Kidney (tissue), 13 donors: ENCODE measurements at regions not wholly inside any gene's neighbourhood (a gene's known extent, or its start where the extent isn't known, plus 50 kb on each side); places are given as distances from the start of the nearest gene placed in this dataset.

Experiments used
- DNase-seq, 5 donors: peaks; one replicate each; pipeline ENCODE4 v3.0.0-alpha.2; 2013 to 2020
- FAIRE-seq: peaks from 2 replicates; lab custom pipeline; 2012; peaks lifted over from hg19 to GRCh38; lab: Jason Lieb, UNC
- H3K27ac ChIP-seq, 2 donors: one replicate each; pipeline ENCODE4 v1.7.0; 2013; ENCODE audit warnings: low read depth in 2 of 2, low read length in 2 of 2, inconsistent platforms in 1 of 2
- H3K27me3 ChIP-seq: one replicate; pipeline ENCODE4 v1.7.1; 2013; ENCODE audit warnings: low read length, inconsistent platforms; ENCODE audit not compliant: control insufficient read depth, insufficient read depth
- H3K36me3 ChIP-seq, 3 donors: one replicate each; pipeline versions ENCODE4 v1.7.0 to v1.7.1; 2013; ENCODE audit warnings: low read length in 3 of 3, control low read depth in 1 of 3, inconsistent platforms in 1 of 3; ENCODE audit not compliant: insufficient read depth in 3 of 3, control insufficient read depth in 2 of 3
- H3K4me1 ChIP-seq, 3 donors: one replicate each; pipeline versions ENCODE4 v1.7.0 to v1.7.1; 2013; ENCODE audit warnings: low read length in 3 of 3, inconsistent platforms in 1 of 3, low read depth in 1 of 3; ENCODE audit not compliant: control insufficient read depth in 2 of 3, insufficient read depth in 2 of 3
- H3K4me3 ChIP-seq, 3 donors: one replicate each; pipeline versions ENCODE4 v1.7.0 to v1.8.1; 2013; ENCODE audit warnings: low read length in 3 of 3, control low read depth in 1 of 3, inconsistent platforms in 1 of 3
- H3K9ac ChIP-seq, 3 donors: one replicate each; pipeline versions ENCODE4 v1.7.0 to v1.7.1; 2013; ENCODE audit warnings: low read length in 3 of 3, control low read depth in 1 of 3, inconsistent platforms in 1 of 3
- H3K9me3 ChIP-seq, 3 donors: one replicate each; pipeline versions ENCODE4 v1.7.0 to v1.7.1; 2013; ENCODE audit warnings: low read length in 3 of 3, control low read depth in 1 of 3, inconsistent platforms in 1 of 3; ENCODE audit not compliant: control insufficient read depth in 2 of 3, insufficient read depth in 1 of 3
- CTCF ChIP-seq: IDR thresholded peaks from 3 replicates; pipeline ENCODE4 v1.5.1; 2012; ENCODE audit warnings: mild to moderate bottlenecking, moderate library complexity, borderline replicate concordance; ENCODE audit not compliant: insufficient read depth; ENCODE audit errors: extremely low read depth
- intact Hi-C: fragments of 100-400 bp; cut with DNase I; formaldehyde crosslinking; loops from one replicate; pipeline ENCODE4 v1.11.1; 2022
- donor health status: control.
- donor health status: control.
- donor health status: control.
- donor health status: control.
- donor health status: control.
- donor health status: DM: yes; HTN: yes; CAD: no.
- donor health status: Normal renal cell carcinoma (clear cell type).

GRCh38 chr13:99687723-99688397 is 186.6 kb downstream of the TM9SF2 start:
- peaks cover 2% of the 10 kb centered on the region for H3K27me3 ChIP-seq
- no peaks in the 10 kb centered on the region for H3K36me3 ChIP-seq
- H3K27ac ChIP-seq: no peak overlapping the region
- intact Hi-C loops: no loop called here
- DNase-seq (no peak), FAIRE-seq (no peak)
- H3K4me1 ChIP-seq: no peaks in the 10 kb centered on the region
- no peak overlapping the region for H3K9ac ChIP-seq
- no peak for TF ChIP-seq CTCF
- no peak overlapping the region for H3K4me3 ChIP-seq
- H3K9me3 ChIP-seq: no peaks in the 10 kb centered on the region

DNA sequence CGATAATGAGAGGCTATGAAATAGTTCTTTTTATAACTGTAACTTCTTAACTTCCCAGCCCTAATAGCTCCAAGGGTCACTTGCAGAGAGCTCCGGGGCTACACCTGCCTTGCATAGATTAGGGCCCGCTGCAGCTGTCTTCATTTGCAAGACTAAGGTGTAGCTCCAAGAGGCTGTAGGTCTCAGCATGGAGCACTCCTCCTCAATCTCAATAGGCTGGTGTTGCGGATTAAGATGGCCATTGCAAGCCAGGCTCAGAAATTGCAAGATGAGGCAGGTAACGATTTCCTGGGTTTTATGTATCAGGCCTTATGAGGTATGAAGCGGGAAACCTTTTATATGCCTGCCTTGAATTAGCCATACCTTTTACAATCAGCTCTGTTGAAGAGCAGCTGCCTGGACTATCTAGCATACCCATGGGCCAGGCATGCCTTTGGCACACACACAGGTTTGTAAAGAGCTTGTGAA is 185.7 kb downstream of the TM9SF2 start:
- TF ChIP-seq CTCF: no peak

DNA sequence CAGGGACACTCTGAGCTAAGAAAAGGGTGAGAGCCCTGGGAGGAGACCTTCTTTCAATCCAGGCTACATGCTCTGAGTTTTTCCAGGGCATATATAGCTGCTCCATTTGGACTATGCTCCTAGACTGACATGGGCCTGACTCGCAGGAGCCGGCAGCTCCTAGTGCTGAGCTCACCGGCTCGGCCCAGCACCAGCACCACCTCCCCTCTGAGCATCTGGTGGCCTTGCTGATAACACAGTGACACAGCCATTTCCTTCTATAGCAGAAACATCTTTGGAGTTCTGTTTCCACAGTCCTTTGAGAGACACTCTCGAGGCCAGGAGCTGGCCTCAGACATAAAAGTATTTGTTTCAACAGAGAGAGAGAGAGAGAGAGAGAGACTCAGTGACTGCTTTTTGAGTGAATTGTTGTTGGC is 184.9 kb downstream of the TM9SF2 start:
- Histone ChIP-seq H3K9ac (no peak overlapping the region), H3K9me3 (no peaks in the 10 kb centered on the region), H3K4me1 (no peaks in the 10 kb centered on the region), H3K36me3 (no peaks in the 10 kb centered on the region), H3K27ac (no peak overlapping the region), H3K4me3 (no peak overlapping the region), H3K27me3 (peaks cover 2% of the 10 kb centered on the region)
- intact Hi-C loops: no loop called here
- FAIRE-seq: no peak
- no peak for DNase-seq
- TF ChIP-seq CTCF: no peak

More for the DNA sequence above, 185.7 kb downstream of the TM9SF2 start:
- Histone ChIP-seq H3K27me3 (peaks cover 2% of the 10 kb centered on the region), H3K4me1 (no peaks in the 10 kb centered on the region), H3K36me3 (no peaks in the 10 kb centered on the region), H3K4me3 (no peak overlapping the region), H3K9me3 (no peaks in the 10 kb centered on the region), H3K27ac (no peak overlapping the region), H3K9ac (no peak overlapping the region)
- DNase-seq (no peak), FAIRE-seq (no peak)
- intact Hi-C loops: no loop called here
